ENCODE measurements at regions not wholly inside any gene's neighbourhood (a gene's known extent, or its start where the extent isn't known, plus 50 kb on each side); places are given as distances from the start of the nearest gene placed in this dataset.

DNA sequence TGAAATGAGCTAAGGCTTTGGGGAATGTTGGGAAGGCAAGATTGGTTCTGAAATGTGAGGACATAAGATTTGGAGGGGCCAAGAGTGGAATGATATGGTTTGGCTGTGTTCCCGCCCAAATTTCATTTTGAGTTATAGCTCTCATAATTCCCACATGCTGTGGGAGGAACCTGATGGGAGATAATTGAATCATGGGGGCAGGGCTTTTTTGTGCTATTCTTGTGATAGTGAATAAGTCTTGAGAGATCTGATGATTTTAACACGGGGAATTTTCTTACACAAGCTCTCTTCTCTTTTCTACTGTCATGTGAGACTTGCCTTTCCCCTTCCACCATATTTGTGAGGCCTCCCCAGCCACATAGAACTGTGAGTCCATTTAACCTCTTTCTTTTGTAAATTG, 157.6 kb upstream of the C1QTNF7 start:
- intact Hi-C loops (cut with DNase I): no loop called here
- TF ChIP-seq, protein P1, sequence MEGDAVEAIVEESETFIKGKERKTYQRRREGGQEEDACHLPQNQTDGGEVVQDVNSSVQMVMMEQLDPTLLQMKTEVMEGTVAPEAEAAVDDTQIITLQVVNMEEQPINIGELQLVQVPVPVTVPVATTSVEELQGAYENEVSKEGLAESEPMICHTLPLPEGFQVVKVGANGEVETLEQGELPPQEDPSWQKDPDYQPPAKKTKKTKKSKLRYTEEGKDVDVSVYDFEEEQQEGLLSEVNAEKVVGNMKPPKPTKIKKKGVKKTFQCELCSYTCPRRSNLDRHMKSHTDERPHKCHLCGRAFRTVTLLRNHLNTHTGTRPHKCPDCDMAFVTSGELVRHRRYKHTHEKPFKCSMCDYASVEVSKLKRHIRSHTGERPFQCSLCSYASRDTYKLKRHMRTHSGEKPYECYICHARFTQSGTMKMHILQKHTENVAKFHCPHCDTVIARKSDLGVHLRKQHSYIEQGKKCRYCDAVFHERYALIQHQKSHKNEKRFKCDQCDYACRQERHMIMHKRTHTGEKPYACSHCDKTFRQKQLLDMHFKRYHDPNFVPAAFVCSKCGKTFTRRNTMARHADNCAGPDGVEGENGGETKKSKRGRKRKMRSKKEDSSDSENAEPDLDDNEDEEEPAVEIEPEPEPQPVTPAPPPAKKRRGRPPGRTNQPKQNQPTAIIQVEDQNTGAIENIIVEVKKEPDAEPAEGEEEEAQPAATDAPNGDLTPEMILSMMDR (IDR thresholded peaks at IDR 0.05): no peak

DNA sequence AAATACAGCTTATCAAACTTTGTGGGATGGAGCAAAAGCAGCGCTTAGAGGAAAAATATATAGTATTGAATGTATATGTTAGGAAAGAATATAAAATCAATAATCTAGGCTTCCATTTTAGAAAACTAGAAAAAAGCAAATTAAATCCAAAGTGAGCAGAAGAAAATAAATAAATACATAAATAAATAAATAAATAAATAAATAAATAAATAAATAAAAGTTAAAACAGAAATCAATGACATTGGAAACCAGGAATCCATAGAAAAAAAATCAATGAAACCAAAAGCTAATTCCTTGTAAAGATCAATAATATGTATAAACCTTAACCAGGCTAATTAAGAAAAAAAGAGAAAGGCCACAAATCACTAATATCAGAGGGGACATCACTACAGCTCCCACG, 141.8 kb upstream of the C1QTNF7 start:
- Histone ChIP-seq H3K9me3 (no peaks in the 10 kb centered on the region), H3K27me3 (ENCODE audit: insufficient read depth in 3 of 3, low read length in 2 of 3) (no peaks in the 10 kb centered on the region), H3K36me3 (ENCODE audit: insufficient read depth in 1 of 2, low read depth in 1 of 2) (no peaks in the 10 kb centered on the region), H3K4me1 (no peaks in the 10 kb centered on the region), H3K4me3 (no peak overlapping the region), H3K27ac (no peak overlapping the region)
- WGBS, 3 donors: 95 to 98% (median 98%) methylated on average over 2 of the region's 2 CpGs
- ATAC-seq: no peak
- TF ChIP-seq, protein P1 (IDR thresholded peaks at IDR 0.05): no peak
- intact Hi-C loops (cut with DNase I): no loop called here
- no peak for DNase-seq

More for the DNA sequence above, 157.6 kb upstream of the C1QTNF7 start:
- no peak for DNase-seq
- no peaks in the 10 kb centered on the region for H3K27me3 ChIP-seq (ENCODE audit: insufficient read depth in 3 of 3, low read length in 2 of 3)
- WGBS, 3 donors: 77 to 88% (median 79%) methylated on average over 2 of the region's 2 CpGs
- H3K9me3 ChIP-seq: peaks cover 14% of the 10 kb centered on the region
- ATAC-seq: no peak
- no peak overlapping the region for H3K4me3 ChIP-seq
- H3K4me1 ChIP-seq: no peaks in the 10 kb centered on the region
- H3K27ac ChIP-seq: no peak overlapping the region
- H3K36me3 ChIP-seq (ENCODE audit: insufficient read depth in 1 of 2, low read depth in 1 of 2): no peaks in the 10 kb centered on the region

DNA sequence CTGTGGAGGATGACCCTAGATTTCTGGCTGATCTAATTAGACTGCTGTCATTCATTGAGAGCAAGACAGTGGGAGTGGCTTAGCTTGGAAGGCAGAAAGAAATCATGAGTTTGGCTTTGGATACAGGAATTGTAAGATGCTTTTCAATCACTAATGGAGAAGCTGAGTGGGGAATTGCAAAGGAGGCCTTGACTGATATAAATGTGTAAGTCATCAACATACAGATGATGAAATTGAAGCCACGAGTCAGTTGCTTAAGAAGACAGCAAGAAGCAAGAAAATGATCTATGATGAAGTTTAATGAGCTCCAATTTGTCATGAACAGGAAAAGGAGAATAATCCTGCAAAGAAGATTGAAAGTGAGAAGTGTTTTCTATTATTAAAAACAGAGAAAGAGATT, 136.7 kb upstream of the C1QTNF7 start:
- no peaks in the 10 kb centered on the region for H3K36me3 ChIP-seq (ENCODE audit: insufficient read depth in 1 of 2, low read depth in 1 of 2)
- intact Hi-C loops (cut with DNase I): no loop called here
- no peak overlapping the region for H3K27ac ChIP-seq
- H3K4me1 ChIP-seq: no peaks in the 10 kb centered on the region
- ATAC-seq (no peak), DNase-seq (no peak)
- TF ChIP-seq, protein P1 (IDR thresholded peaks at IDR 0.05): no peak
- no peaks in the 10 kb centered on the region for H3K9me3 ChIP-seq
- WGBS, 3 donors: 65 to 77% (median 72%) methylated on average over 1 of the region's 1 CpG
- no peaks in the 10 kb centered on the region for H3K27me3 ChIP-seq (ENCODE audit: insufficient read depth in 3 of 3, low read length in 2 of 3)
- H3K4me3 ChIP-seq: no peak overlapping the region

DNA sequence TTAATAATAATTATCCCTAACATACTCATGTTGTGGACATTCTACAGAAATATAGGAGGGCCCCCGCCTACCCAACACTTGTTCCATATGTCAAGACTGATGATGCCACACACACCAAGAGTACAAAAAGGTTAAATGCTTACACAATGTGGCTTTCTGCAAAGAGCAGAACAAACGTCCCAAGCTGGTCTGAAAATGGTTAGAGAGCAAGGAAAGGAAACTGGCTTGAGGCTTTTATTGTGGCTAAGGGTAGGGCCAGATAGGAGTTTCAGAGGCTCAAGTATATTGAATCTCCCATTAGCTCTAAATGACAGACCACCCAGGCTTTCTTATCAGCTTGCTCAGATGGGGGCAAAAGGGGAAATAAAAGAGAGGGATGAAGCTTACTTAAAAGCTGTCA, 134.1 kb upstream of the C1QTNF7 start:
- H3K4me1 ChIP-seq: no peaks in the 10 kb centered on the region
- H3K36me3 ChIP-seq (ENCODE audit: insufficient read depth in 1 of 2, low read depth in 1 of 2): no peaks in the 10 kb centered on the region
- no peak overlapping the region for H3K27ac ChIP-seq
- ATAC-seq (no peak), DNase-seq (no peak)
- TF ChIP-seq, protein P1 (IDR thresholded peaks at IDR 0.05): no peak
- 50 to 58% (median 52%) methylated on average over 2 of the region's 2 CpGs for WGBS, 3 donors
- H3K9me3 ChIP-seq: no peaks in the 10 kb centered on the region
- intact Hi-C loops (cut with DNase I): no loop called here
- no peak overlapping the region for H3K4me3 ChIP-seq
- no peaks in the 10 kb centered on the region for H3K27me3 ChIP-seq (ENCODE audit: insufficient read depth in 3 of 3, low read length in 2 of 3)

DNA sequence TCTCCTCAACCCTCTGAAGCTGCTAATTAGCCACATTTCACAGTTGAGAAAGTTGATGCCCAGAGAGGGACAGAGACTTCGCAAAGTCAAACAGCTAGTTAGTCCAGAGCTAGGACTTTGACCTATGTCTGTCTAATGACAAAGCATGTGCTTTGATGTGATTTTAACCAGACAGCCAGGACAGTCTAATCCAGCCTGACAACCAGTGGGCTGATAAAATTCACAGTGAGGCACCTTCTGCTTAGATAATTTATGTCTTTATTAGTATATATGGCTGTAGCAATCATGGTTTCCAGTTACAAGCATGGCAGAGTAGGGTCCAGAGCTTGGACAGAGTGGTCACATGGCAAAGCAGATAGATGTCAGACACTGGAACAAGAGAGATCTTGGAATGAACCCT, 133.6 kb upstream of the C1QTNF7 start:
- TF ChIP-seq, protein P1 (IDR thresholded peaks at IDR 0.05): no peak
- Histone ChIP-seq H3K9me3 (no peaks in the 10 kb centered on the region), H3K36me3 (ENCODE audit: insufficient read depth in 1 of 2, low read depth in 1 of 2) (no peaks in the 10 kb centered on the region), H3K4me3 (no peak overlapping the region), H3K4me1 (no peaks in the 10 kb centered on the region), H3K27me3 (ENCODE audit: insufficient read depth in 3 of 3, low read length in 2 of 3) (no peaks in the 10 kb centered on the region), H3K27ac (no peak overlapping the region)
- no peak for DNase-seq
- 96 to 100% (median 97%) methylated on average over 1 of the region's 1 CpG for WGBS, 3 donors
- ATAC-seq: no peak
- intact Hi-C loops (cut with DNase I): no loop called here

All from psoas muscle (tissue), 7 donors.